ENCODE measurements at regions not wholly inside any gene's neighbourhood (a gene's known extent, or its start where the extent isn't known, plus 50 kb on each side); places are given as distances from the start of the nearest gene placed in this dataset.

- no peak for DNase-seq
Observed at GRCh38 chr3:115547207-115547606, 76.1 kb upstream of the GAP43 start.

- DNase-seq, result no peak
Observed at GRCh38 chr3:115548611-115549010, 74.7 kb upstream of the GAP43 start.

DNA sequence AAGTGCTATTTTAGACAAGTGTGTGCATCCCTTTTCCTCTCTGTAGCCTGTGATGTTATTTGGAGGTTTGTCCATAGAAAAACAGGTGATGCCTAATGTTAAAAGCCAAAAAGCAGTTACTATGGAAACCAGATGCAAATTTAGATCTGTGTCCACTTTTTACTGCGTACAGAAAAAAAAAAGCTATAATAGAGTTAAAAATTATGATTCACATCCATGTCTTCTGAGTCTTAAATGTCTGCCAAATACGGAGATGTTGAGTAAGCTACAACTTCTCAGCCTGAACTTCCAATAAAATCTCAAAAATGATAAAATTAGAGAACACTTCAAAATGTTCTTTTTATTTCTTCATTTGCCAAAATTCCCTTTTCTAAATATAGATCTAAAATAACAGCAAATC, 74.2 kb upstream of the GAP43 start:
- DNase-seq, result no peak

DNA sequence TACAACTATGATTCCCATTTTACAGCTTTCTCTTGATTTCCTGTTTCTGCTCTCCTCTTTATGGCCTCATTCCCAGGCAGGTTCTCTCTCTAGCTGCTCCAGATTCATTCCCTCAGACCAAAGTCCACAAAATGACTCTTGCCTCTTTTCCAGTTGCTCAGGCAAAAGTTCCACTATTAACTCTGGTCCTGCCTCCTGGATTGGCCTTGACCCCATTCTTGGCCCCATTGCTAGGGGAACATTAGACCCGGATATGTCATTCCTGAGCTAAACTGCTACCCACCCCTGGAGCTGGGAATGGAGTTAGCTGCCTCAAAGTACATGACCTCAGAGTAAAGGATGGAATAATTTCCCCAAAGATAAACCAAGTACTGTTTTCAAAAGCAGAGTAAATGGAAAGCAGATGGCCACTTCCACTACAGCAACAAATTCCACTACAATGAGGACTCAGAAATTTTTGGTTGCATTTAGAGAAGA, 73.0 kb upstream of the GAP43 start:
- DNase-seq, result no peak

- no peak for DNase-seq
Observed at GRCh38 chr3:115551016-115551415, 72.3 kb upstream of the GAP43 start.

DNA sequence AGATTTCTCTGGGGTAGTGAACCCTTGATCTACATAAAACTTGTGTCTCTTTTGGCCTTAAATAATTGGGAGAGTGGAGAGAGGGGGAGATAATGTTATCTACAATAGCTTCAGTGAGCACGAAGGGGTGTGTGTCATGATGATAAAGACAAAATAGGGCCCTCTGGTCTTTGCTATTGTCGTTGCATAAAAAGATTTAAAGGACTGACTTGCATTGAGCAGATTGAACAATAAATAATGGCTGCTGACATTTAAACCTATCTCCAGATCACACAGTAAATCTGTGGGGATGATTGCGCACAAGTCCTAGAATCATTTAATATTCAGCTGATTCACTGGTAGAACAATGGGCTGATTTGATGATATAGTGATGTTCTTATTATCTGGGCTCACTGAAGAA, 71.3 kb upstream of the GAP43 start:
- no peak for DNase-seq

DNA sequence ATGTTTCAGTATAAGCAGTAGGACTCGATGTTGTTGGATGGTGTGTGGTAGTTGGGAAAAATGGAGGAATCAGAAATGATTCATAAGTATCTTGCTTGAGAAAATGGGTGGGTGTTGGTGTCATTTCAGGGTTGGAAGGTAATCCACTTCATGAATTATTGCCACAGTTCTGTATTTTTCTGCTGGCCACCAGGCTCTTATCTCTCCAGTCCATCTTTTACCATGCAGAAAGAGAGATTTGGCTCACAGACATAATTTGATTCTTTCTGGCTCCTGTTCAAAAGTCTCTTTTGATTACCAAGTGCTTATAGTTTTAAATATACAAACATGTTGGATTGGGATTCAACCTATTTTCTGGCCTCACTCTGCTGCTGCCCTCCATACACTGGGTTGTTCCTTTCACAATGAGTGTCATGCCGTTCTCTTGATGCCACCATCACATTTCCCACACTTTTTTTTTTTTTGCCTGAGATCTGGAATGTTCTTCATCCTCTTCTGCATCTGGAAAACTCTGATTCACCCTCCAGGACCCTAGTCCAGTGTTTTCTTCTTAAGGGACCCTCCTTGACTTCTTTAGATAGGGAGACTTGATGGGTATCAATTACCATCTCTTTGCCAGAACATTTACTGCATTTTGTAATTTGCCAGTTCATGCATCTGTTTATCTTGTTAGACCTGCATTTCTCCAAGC, 69.4 kb upstream of the GAP43 start:
- no peak for DNase-seq

GRCh38 chr3:115554487-115554807, 68.9 kb upstream of the GAP43 start:
- no peak for DNase-seq

- DNase-seq, result no peak
Observed at GRCh38 chr3:115562636-115563267, 60.6 kb upstream of the GAP43 start.

GRCh38 chr3:115563984-115564383, 59.3 kb upstream of the GAP43 start:
- DNase-seq, result no peak

GRCh38 chr3:115571413-115571812, 51.9 kb upstream of the GAP43 start:
- no peak for DNase-seq

Measured in NCI-H146 (cell line).